ENCODE measurements at regions not wholly inside any gene's neighbourhood (a gene's known extent, or its start where the extent isn't known, plus 50 kb on each side); places are given as distances from the start of the nearest gene placed in this dataset.

DNA sequence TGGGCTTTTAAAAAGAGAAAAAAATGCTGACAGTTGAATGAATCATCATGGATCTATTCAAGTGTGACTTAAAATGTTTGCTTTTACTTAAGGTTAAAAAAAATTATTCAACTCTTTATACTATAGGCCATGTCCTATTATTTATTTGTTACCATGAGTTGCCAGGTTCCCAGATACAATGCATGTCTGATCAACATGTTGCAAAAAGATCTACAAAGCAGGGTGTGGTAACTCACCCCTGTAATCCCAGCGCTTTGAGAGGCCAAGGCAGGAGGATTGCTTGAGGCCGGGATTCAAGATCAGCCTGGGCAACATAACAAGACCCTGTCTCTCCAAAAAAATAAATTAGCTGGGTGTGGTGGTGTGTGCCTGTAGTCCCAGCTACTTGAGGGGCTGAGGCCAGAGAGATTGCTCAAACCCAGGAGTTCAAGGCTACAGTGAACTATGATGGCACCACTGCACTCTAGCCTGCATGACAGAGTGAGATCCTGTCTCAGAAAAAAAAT is 460.8 kb downstream of the BCAT1 start:
- Histone ChIP-seq H3K4me2 (ENCODE audit: low read depth, low read length) (no peak overlapping the region), H2AFZ (ENCODE audit: low read length) (no peak overlapping the region), H3K4me1 (ENCODE audit: insufficient read depth, low read length) (peaks cover 8% of the 10 kb centered on the region), H3K4me3 (replicated peaks in 1 of 3; ENCODE audit: insufficient read depth in 1 of 3, low read depth in 2 of 3, low read length in 3 of 3) (no peak overlapping the region), H4K20me1 (ENCODE audit: insufficient read depth, low read length) (no peaks in the 10 kb centered on the region), H3K27me3 (ENCODE audit: control insufficient read depth in 1 of 2, insufficient read depth in 2 of 2, low read length in 2 of 2) (no peaks in the 10 kb centered on the region), H3K79me2 (ENCODE audit: insufficient read depth, low read length) (no peaks in the 10 kb centered on the region), H3K9me3 (ENCODE audit: low read length) (no peaks in the 10 kb centered on the region), H3K27ac (ENCODE audit: extremely low read length, insufficient read depth, low read length) (no peak overlapping the region), H3K36me3 (replicated peaks in 1 of 2; ENCODE audit: control insufficient read depth in 1 of 2, insufficient read depth in 2 of 2, low read length in 2 of 2) (no peaks in the 10 kb centered on the region), H3K9ac (ENCODE audit: insufficient read depth, low read depth, low read length) (no peak overlapping the region)
- POLR2A ChIA-PET = no interaction called here
- CTCF ChIA-PET (ENCODE audit: low intra/inter-chr PET ratio, low total read pairs) = no interaction called here
- BruUV-seq (replicated peaks) = no TSS peak
- WGBS (ENCODE audit: low lambda C conversion rate) = 80% methylated on average over 2 of the region's 2 CpGs
- no peak for DNase-seq (ENCODE audit: low spot score)
- FAIRE-seq = no peak
- intact Hi-C loops (cut with micrococcal nuclease; ENCODE audit: unreplicated experiment) = no loop called here
- ATAC-seq = no peak
- in situ Hi-C loops (cut with HindIII; ENCODE audit: extremely low pct_ligation_motif_present, low pct_unique_long_range_greater_than_20kb) = no loop called here
- TF ChIP-seq RARA (CRISPR knock-in tag; IDR thresholded peaks at IDR 0.05) = 0 out of 2 replicates have a peak, but pooled peaks have one; percentile 16
- no peak for TF ChIP-seq EZH2 (conservative IDR thresholded peaks at IDR 0.05; ENCODE audit: low read depth, low read length)

- DNase-seq (ENCODE audit: low spot score) = no peak
- no peak overlapping the region for H3K4me3 ChIP-seq (replicated peaks in 1 of 3; ENCODE audit: insufficient read depth in 1 of 3, low read depth in 2 of 3, low read length in 3 of 3)
- BruUV-seq (replicated peaks) = no TSS peak
- no peak overlapping the region for H3K27ac ChIP-seq (ENCODE audit: extremely low read length, insufficient read depth, low read length)
- intact Hi-C loops (cut with micrococcal nuclease; ENCODE audit: unreplicated experiment) (no loop called here), in situ Hi-C loops (cut with HindIII; ENCODE audit: extremely low pct_ligation_motif_present, low pct_unique_long_range_greater_than_20kb) (no loop called here)
- no peak for TF ChIP-seq ZNF605 (CRISPR knock-in tag; IDR thresholded peaks at IDR 0.05)
- TF ChIP-seq GLI4 (CRISPR knock-in tag; IDR thresholded peaks at IDR 0.05; ENCODE audit: borderline replicate concordance) = no peak
- TF ChIP-seq ZNF205 (CRISPR knock-in tag; IDR thresholded peaks at IDR 0.05) = no peak
- TF ChIP-seq ZBTB37 (CRISPR knock-in tag; IDR thresholded peaks at IDR 0.05) = no peak
- peaks cover 8% of the 10 kb centered on the region for H3K4me1 ChIP-seq (ENCODE audit: insufficient read depth, low read length)
- WGBS (ENCODE audit: low lambda C conversion rate) = 74% methylated on average over 3 of the region's 3 CpGs
- H2AFZ ChIP-seq (ENCODE audit: low read length) = no peak overlapping the region
- H3K9ac ChIP-seq (ENCODE audit: insufficient read depth, low read depth, low read length) = no peak overlapping the region
- CTCF ChIA-PET (ENCODE audit: low intra/inter-chr PET ratio, low total read pairs) = no interaction called here
- H4K20me1 ChIP-seq (ENCODE audit: insufficient read depth, low read length) = no peaks in the 10 kb centered on the region
- POLR2A ChIA-PET = no interaction called here
- H3K79me2 ChIP-seq (ENCODE audit: insufficient read depth, low read length) = no peaks in the 10 kb centered on the region
- H3K27me3 ChIP-seq (ENCODE audit: control insufficient read depth in 1 of 2, insufficient read depth in 2 of 2, low read length in 2 of 2) = no peaks in the 10 kb centered on the region
- no peaks in the 10 kb centered on the region for H3K9me3 ChIP-seq (ENCODE audit: low read length)
- no peak for ATAC-seq
- no peaks in the 10 kb centered on the region for H3K36me3 ChIP-seq (replicated peaks in 1 of 2; ENCODE audit: control insufficient read depth in 1 of 2, insufficient read depth in 2 of 2, low read length in 2 of 2)
- no peak for FAIRE-seq
- no peak overlapping the region for H3K4me2 ChIP-seq (ENCODE audit: low read depth, low read length)
Observed at GRCh38 chr12:24487606-24488005, 461.3 kb downstream of the BCAT1 start.

Measured in HepG2 (cell line).